ENCODE measurements at regions not wholly inside any gene's neighbourhood (a gene's known extent, or its start where the extent isn't known, plus 50 kb on each side); places are given as distances from the start of the nearest gene placed in this dataset.
A peak's percentile ranks its signal among the peaks of the same experiment; 100 is the strongest.
"Not testable (repeated sequence)": the region's sequence is repeated elsewhere in the genome, so short reads cannot be mapped to it uniquely, and the experiment has no call there.

GRCh38 chrX:128000033-128000432 is 52.2 kb downstream of the ACTRT1 start:
- DNase-seq (ENCODE audit: low read depth, low spot score) = not testable (repeated sequence)

- DNase-seq (ENCODE audit: low read depth, low spot score) = no peak
These were observed 88.5 kb downstream of the ACTRT1 start for GRCh38 chrX:127963696-127964095.

- no peak for DNase-seq (ENCODE audit: low read depth, low spot score)
These were observed 104.8 kb downstream of the ACTRT1 start for GRCh38 chrX:127947450-127947849.

GRCh38 chrX:127943571-127943970 is 108.6 kb downstream of the ACTRT1 start:
- peak; percentile 51 for DNase-seq (ENCODE audit: low read depth, low spot score)

GRCh38 chrX:127908384-127908783 is 143.8 kb downstream of the ACTRT1 start:
- DNase-seq (ENCODE audit: low read depth, low spot score) = no peak

- no peak for DNase-seq (ENCODE audit: low read depth, low spot score)
These were observed 163.4 kb downstream of the ACTRT1 start for GRCh38 chrX:127888767-127889166.

GRCh38 chrX:127884921-127885320 is 167.3 kb downstream of the ACTRT1 start:
- no peak for DNase-seq (ENCODE audit: low read depth, low spot score)

GRCh38 chrX:127879585-127879984 is 172.6 kb downstream of the ACTRT1 start:
- DNase-seq (ENCODE audit: low read depth, low spot score) = no peak

GRCh38 chrX:127877318-127877717 is 174.9 kb downstream of the ACTRT1 start:
- DNase-seq (ENCODE audit: low read depth, low spot score) = no peak

- DNase-seq (ENCODE audit: low read depth, low spot score) = no peak
These were observed 178.6 kb downstream of the ACTRT1 start for GRCh38 chrX:127873637-127874036.

GRCh38 chrX:127866857-127867256 is 185.3 kb downstream of the ACTRT1 start:
- DNase-seq (ENCODE audit: low read depth, low spot score) = peak; percentile 18

- DNase-seq (ENCODE audit: low read depth, low spot score) = no peak
These were observed 190.6 kb downstream of the ACTRT1 start for GRCh38 chrX:127861611-127862010.

All from ELF-1 (cell line).